ENCODE measurements at regions not wholly inside any gene's neighbourhood (a gene's known extent, or its start where the extent isn't known, plus 50 kb on each side); places are given as distances from the start of the nearest gene placed in this dataset.

GRCh38 chr5:14980698-14981097 is 109.1 kb upstream of the ANKH start:
- Histone ChIP-seq H4K91ac (replicated peaks; ENCODE audit: insufficient read length, low read length) (no peak overlapping the region), H4K8ac (ENCODE audit: extremely low read depth, insufficient read depth, low read length) (no peak overlapping the region), H2AK5ac (ENCODE audit: low read depth, low read length) (no peak overlapping the region), H3K4me3 (ENCODE audit: extremely low read depth in 1 of 4, insufficient read depth in 2 of 4, low read depth in 3 of 4, low read length in 4 of 4) (no peak overlapping the region), H3K18ac (ENCODE audit: extremely low read depth, low read length) (no peak overlapping the region), H2BK20ac (ENCODE audit: low read length) (no peak overlapping the region), H3K14ac (ENCODE audit: insufficient read length) (no peak overlapping the region), H4K5ac (ENCODE audit: insufficient read length, low read depth, low read length) (no peak overlapping the region), H3K27me3 (replicated peaks in 1 of 4; ENCODE audit: control insufficient read depth in 3 of 4, extremely low read depth in 1 of 4, insufficient read depth in 3 of 4, low read length in 3 of 4) (no peaks in the 10 kb centered on the region), H3K4ac (replicated peaks; ENCODE audit: insufficient read length, low read depth, low read length) (no peak overlapping the region), H3K23me2 (ENCODE audit: low read depth, low read length) (no peaks in the 10 kb centered on the region), H2BK5ac (ENCODE audit: low read depth, low read length) (no peak overlapping the region), H3K9me3 (ENCODE audit: insufficient read depth in 2 of 2, low read depth in 1 of 2, low read length in 1 of 2) (no peaks in the 10 kb centered on the region), H3K79me2 (ENCODE audit: control insufficient read depth in 1 of 2, insufficient read depth in 2 of 2, low read length in 2 of 2) (no peaks in the 10 kb centered on the region), H2BK15ac (ENCODE audit: low read length) (no peak overlapping the region), H3K4me1 (replicated peaks in 1 of 4; ENCODE audit: control insufficient read depth in 3 of 4, insufficient read depth in 4 of 4, low read length in 3 of 4) (no peaks in the 10 kb centered on the region), H3K27ac (ENCODE audit: low read depth, low read length) (no peak overlapping the region), H2BK120ac (replicated peaks; ENCODE audit: low read depth, low read length) (no peak overlapping the region), H4K20me1 (replicated peaks in 1 of 2; ENCODE audit: control insufficient read depth in 1 of 2, insufficient read depth in 2 of 2, low read length in 2 of 2) (no peaks in the 10 kb centered on the region), H3K79me1 (ENCODE audit: low read depth, low read length) (no peaks in the 10 kb centered on the region; the same call in 1 of the 2 replicates), H2AFZ (ENCODE audit: low read length) (no peak overlapping the region), H3K9ac (replicated peaks in 1 of 4; ENCODE audit: extremely low read depth in 1 of 4, low read depth in 3 of 4, low read length in 3 of 4) (no peak overlapping the region), H3K4me2 (ENCODE audit: insufficient read depth in 1 of 2, low read depth in 2 of 2, low read length in 2 of 2) (no peak overlapping the region), H3K36me3 (ENCODE audit: control insufficient read depth in 2 of 4, insufficient read depth in 4 of 4, low read length in 3 of 4) (no peaks in the 10 kb centered on the region), H2BK12ac (ENCODE audit: low read depth, low read length) (no peak overlapping the region), H3K56ac (replicated peaks; ENCODE audit: insufficient read length, low read depth, low read length) (no peak overlapping the region), H3K23ac (ENCODE audit: insufficient read length) (no peak overlapping the region)
- TF ChIP-seq CHD1 (IDR thresholded peaks at IDR 0.05; ENCODE audit: low read depth, low read length) (no peak), BCL11A (IDR thresholded peaks at IDR 0.05; ENCODE audit: low read depth in 2 of 2, low read length in 2 of 2) (no peak), SP2 (IDR thresholded peaks at IDR 0.05; ENCODE audit: low read length) (no peak), HDAC2 (IDR thresholded peaks at IDR 0.05; ENCODE audit: borderline replicate concordance in 1 of 2, low read depth in 2 of 2, low read length in 2 of 2) (no peak), FOSL1 (IDR thresholded peaks at IDR 0.05; ENCODE audit: insufficient read depth, low read depth, low read length) (no peak), KDM4A (IDR thresholded peaks at IDR 0.05; ENCODE audit: low read depth, low read length, severe bottlenecking) (no peak), NANOG (IDR thresholded peaks at IDR 0.05; ENCODE audit: insufficient read depth, low read depth, low read length, poor library complexity, severe bottlenecking) (no peak), SIN3A (conservative IDR thresholded peaks at IDR 0.05 in 1 of 2, IDR thresholded peaks at IDR 0.05 in 1 of 2; ENCODE audit: low read depth in 1 of 2, low read length in 2 of 2) (no peak), EGR1 (IDR thresholded peaks at IDR 0.05; ENCODE audit: borderline replicate concordance, low read depth, low read length) (no peak)
- FAIRE-seq: no peak
- 97% methylated on average over 2 of the region's 2 CpGs; no CpG with 5 or more reads in 1 of the 2 experiments for WGBS, 2 experiments (ENCODE audit: extremely low coverage in 1 of 2, insufficient coverage in 1 of 2, insufficient read length in 1 of 2, insufficient replicate concordance in 2 of 2, low coverage in 1 of 2, low lambda C conversion rate in 2 of 2, missing lambda C conversion rate in 1 of 2)
- CTCF ChIA-PET (ENCODE audit: partially characterized antibody): interaction anchor here (0.6 to 1.9 kb wide), 2 partner anchors 10 to 93 kb away, joined by 3 to 5 read pairs; no protein-coding TSS in a partner anchor
- POLR2A ChIA-PET (ENCODE audit: partially characterized antibody): no interaction called here
- DNase-seq (ENCODE audit: low read depth in 1 of 2, low spot score in 2 of 2): no peak

All from H1 (cell line).